ENCODE measurements at regions not wholly inside any gene's neighbourhood (a gene's known extent, or its start where the extent isn't known, plus 50 kb on each side); places are given as distances from the start of the nearest gene placed in this dataset.

DNA sequence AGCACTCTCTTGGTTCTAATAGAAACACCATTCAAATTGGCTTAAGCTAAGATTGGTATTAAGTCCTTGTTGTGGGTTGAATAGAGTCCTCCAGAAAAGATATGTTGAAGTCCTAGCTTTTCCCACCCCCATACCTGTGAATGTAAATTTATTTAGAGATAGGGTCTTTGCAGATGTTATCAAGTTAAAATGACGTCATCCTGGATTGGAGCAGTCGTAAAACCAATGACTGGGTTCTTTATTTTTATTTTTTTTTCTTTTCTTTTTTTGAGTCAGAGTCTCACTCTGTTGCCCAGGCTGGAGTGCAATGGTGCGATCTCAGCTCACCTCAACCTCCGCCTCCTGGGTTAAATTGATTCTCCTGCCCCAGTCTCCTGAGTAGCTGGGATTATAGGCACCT lies 658.6 kb upstream of the RBFOX1 start:
- TF ChIP-seq, protein P1, sequence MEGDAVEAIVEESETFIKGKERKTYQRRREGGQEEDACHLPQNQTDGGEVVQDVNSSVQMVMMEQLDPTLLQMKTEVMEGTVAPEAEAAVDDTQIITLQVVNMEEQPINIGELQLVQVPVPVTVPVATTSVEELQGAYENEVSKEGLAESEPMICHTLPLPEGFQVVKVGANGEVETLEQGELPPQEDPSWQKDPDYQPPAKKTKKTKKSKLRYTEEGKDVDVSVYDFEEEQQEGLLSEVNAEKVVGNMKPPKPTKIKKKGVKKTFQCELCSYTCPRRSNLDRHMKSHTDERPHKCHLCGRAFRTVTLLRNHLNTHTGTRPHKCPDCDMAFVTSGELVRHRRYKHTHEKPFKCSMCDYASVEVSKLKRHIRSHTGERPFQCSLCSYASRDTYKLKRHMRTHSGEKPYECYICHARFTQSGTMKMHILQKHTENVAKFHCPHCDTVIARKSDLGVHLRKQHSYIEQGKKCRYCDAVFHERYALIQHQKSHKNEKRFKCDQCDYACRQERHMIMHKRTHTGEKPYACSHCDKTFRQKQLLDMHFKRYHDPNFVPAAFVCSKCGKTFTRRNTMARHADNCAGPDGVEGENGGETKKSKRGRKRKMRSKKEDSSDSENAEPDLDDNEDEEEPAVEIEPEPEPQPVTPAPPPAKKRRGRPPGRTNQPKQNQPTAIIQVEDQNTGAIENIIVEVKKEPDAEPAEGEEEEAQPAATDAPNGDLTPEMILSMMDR (IDR thresholded peaks at IDR 0.05) = no peak
- ATAC-seq (ENCODE audit: low FRiP score) (no peak), DNase-seq (ENCODE audit: low spot score) (no peak)

DNA sequence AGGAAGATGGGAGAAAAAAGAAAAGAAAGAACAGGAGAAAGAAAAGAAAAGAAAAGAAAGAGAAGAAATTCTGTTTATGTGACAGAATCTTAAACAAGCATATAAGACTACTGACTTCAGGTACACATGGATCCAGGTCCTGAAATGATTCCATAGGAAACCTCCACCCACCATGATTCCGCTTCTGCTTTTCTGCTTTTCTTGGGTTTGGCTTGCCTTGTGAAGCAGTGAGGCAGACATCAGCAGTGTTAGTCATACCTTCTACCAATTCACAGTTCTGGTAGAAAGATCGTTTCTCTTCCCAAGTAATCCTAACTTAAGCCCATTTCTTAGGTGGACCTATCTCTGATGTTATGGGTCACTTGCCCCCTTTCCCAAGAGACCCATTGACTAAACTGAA lies 660.1 kb upstream of the RBFOX1 start:
- TF ChIP-seq, protein P1 (IDR thresholded peaks at IDR 0.05) = no peak
- no peak for DNase-seq (ENCODE audit: low spot score)
- no peak for ATAC-seq (ENCODE audit: low FRiP score)

- TF ChIP-seq, protein P1 (IDR thresholded peaks at IDR 0.05) = no peak
- no peak for DNase-seq (ENCODE audit: low spot score)
- ATAC-seq (ENCODE audit: low FRiP score) = no peak
Observed at GRCh38 chr16:6667393-6667792, 665.3 kb upstream of the RBFOX1 start.

GRCh38 chr16:6665126-6665525 lies 667.5 kb upstream of the RBFOX1 start:
- TF ChIP-seq, protein P1 (IDR thresholded peaks at IDR 0.05) = no peak
- ATAC-seq (ENCODE audit: low FRiP score) = no peak
- DNase-seq (ENCODE audit: low spot score) = no peak

- DNase-seq (ENCODE audit: low spot score) (no peak), ATAC-seq (ENCODE audit: low FRiP score) (no peak)
- TF ChIP-seq, protein P1 (IDR thresholded peaks at IDR 0.05) = no peak
Observed at GRCh38 chr16:6663668-6664067, 669.0 kb upstream of the RBFOX1 start.

- TF ChIP-seq, protein P1 (IDR thresholded peaks at IDR 0.05) = no peak
- DNase-seq (ENCODE audit: low spot score) (no peak), ATAC-seq (ENCODE audit: low FRiP score) (no peak)
Observed at GRCh38 chr16:6656760-6657159, 675.9 kb upstream of the RBFOX1 start.

DNA sequence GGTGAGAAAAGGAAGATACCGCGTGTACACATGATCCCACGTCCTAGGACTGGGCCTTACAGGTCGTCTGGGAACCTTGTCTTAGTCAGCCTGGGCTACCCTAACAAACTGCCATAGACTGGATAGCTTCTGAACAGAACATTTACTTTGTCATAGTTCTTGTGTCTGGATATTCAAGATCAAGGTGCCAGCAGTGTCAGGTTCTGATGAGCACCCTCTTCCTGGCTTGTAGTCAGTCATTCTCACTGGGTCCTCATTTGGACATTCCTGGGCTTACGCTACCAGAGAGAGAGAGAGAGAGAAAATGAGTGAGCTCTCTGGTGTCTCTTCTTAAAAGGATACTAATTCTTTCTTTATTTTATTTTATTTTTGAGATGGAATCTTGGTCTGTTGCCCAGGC lies 685.8 kb upstream of the RBFOX1 start:
- TF ChIP-seq, protein P1 (IDR thresholded peaks at IDR 0.05) = no peak
- ATAC-seq (ENCODE audit: low FRiP score) (no peak), DNase-seq (ENCODE audit: low spot score) (no peak)
